Pancreas (tissue), 10 donors: ENCODE measurements at regions not wholly inside any gene's neighbourhood (a gene's known extent, or its start where the extent isn't known, plus 50 kb on each side); places are given as distances from the start of the nearest gene placed in this dataset.
"Not testable (repeated sequence)": the region's sequence is repeated elsewhere in the genome, so short reads cannot be mapped to it uniquely, and the experiment has no call there.

Experiments used
- ATAC-seq, 4 donors: fragments of 200-7000 bp; cut with Tn5 transposase; one replicate each; pipeline versions ENCODE4 v1.8.0 to v1.9.1; 2020; ENCODE audit warnings: mild to moderate bottlenecking in 4 of 4, moderate library complexity in 4 of 4
- DNase-seq, 6 donors: peaks; one replicate each; pipeline ENCODE4 v3.0.0-alpha.2; 2020
- FAIRE-seq: peaks from 2 replicates; lab custom pipeline; 2012; peaks lifted over from hg19 to GRCh38; lab: Jason Lieb, UNC
- H3K27ac ChIP-seq, 4 donors: fragments of 200-600 bp; sonication (generic); 1 replicate in 3 of 4; 2 replicates in 1 of 4; pipeline versions ENCODE4 v1.5.0 to v1.8.0; 2020
- H3K27me3 ChIP-seq, 4 donors: fragments of 200-600 bp; one replicate each; pipeline ENCODE4 v1.8.0; 2021
- H3K36me3 ChIP-seq, 3 donors: fragments of 200-600 bp; sonication (generic) in 1 of 3; one replicate each; pipeline versions ENCODE4 v1.5.0 to v1.8.0; 2020 to 2021
- H3K4me1 ChIP-seq, 3 donors: fragments of 200-600 bp; one replicate each; pipeline ENCODE4 v1.8.0; 2021
- H3K4me3 ChIP-seq, 4 donors: fragments of 200-600 bp; sonication (generic) in 2 of 4; one replicate each; pipeline versions ENCODE4 v1.5.0 to v1.8.0; 2020 to 2021
- H3K9me3 ChIP-seq, 4 donors: fragments of 200-600 bp; one replicate each; pipeline ENCODE4 v1.8.0; 2021
- WGBS, 2 donors: extraction: QIAGEN DNeasy Blood & Tissue Kit; methylation state at CpG; one replicate each; pipeline ENCODE4 v1.1.7; 2013; 5-methylcytosine and 5-hydroxymethylcytosine counted together
- intact Hi-C, 3 donors: fragments of 100-400 bp; cut with DNase I; formaldehyde crosslinking; loops; one replicate each; pipeline versions ENCODE4 v1.11.1 to v1.14.2; 2022
- TF ChIP-seq, protein P1 (sequence below), 4 donors: fragments of 200-600 bp; sonication (generic) in 3 of 4; IDR thresholded peaks; one replicate each; pipeline versions ENCODE4 v1.5.0 to v1.8.0; 2021; ENCODE audit warnings: antibody characterized with exemption in 4 of 4
- donor health status: healthy with polysubstance abuse.
- donor health status: DM: no; HTN: no; CAD: no; lungs with moderate emphysema.
- donor health status: DM: no; HTN: no; CAD: no.
- donor health status: control.
- donor health status: control.
- donor health status: Bipolar disorder and iron deficiency.
- donor health status: DM: yes; HTN: yes; CAD: no.
- donor health status: DM: no; HTN: no; CAD: no.
- donor health status: DM: no; HTN: no; CAD: no.
- donor health status: DM: yes; HTN: yes; CAD: no.

DNA sequence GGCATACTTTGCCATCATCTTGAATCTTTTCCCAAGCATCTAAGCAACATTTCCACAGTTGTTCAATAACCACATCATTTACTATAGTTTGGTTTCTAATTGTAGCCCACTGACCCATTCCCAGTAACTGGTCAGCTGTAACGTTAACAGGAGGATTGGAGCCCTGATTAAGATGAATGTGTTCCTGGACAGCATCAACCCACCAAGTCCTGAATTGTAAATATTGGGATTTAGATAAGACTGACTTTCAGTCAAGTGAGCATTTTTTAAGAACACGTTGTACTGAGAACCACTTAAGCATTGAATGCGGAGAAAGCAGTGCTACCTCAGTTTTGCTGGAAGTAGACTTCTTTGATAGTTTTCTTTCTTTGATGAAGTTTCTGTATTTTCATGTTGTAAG, 53.3 kb upstream of the ARL4D start:
- H3K4me3 ChIP-seq, DNase-seq, H3K36me3 ChIP-seq, FAIRE-seq, H3K27me3 ChIP-seq, H3K9me3 ChIP-seq, H3K4me1 ChIP-seq, H3K27ac ChIP-seq, ATAC-seq, intact Hi-C loops: not testable (repeated sequence)
- 48 to 58% methylated on average over 3 of the region's 3 CpGs for WGBS, 2 donors

DNA sequence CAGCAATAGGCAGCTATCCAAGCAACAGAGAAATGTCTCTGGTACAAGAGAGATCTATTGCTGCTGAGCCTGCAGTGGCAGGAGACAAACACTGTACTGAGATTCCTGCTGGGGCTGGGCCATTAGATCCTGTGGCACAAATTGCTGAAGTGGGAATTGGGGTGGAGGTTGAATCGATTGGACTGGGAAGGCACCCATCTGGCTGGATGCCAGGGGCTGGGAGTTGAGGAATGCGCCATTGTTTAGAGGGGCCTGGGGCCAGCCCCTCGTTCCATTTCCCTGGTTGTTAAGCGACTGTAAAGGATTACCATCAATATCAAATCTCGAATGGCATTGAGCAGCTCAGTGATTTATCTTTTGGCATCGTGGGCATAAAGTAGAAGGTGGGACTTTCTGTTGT, 54.1 kb upstream of the ARL4D start:
- Histone ChIP-seq H3K4me1 (peaks cover 0 to 4% (median 0%) of the 10 kb centered on the region in 3 donors), H3K9me3 (peaks cover 0 to 3% (median 0%) of the 10 kb centered on the region in 4 donors), H3K36me3 (no peaks in the 10 kb centered on the region), H3K27ac (no peak overlapping the region), H3K27me3 (no peaks in the 10 kb centered on the region), H3K4me3 (no peak overlapping the region)
- ATAC-seq: no peak
- TF ChIP-seq, protein P1, sequence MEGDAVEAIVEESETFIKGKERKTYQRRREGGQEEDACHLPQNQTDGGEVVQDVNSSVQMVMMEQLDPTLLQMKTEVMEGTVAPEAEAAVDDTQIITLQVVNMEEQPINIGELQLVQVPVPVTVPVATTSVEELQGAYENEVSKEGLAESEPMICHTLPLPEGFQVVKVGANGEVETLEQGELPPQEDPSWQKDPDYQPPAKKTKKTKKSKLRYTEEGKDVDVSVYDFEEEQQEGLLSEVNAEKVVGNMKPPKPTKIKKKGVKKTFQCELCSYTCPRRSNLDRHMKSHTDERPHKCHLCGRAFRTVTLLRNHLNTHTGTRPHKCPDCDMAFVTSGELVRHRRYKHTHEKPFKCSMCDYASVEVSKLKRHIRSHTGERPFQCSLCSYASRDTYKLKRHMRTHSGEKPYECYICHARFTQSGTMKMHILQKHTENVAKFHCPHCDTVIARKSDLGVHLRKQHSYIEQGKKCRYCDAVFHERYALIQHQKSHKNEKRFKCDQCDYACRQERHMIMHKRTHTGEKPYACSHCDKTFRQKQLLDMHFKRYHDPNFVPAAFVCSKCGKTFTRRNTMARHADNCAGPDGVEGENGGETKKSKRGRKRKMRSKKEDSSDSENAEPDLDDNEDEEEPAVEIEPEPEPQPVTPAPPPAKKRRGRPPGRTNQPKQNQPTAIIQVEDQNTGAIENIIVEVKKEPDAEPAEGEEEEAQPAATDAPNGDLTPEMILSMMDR (IDR thresholded peaks at IDR 0.05): no peak
- 54 to 59% methylated on average over 6 of the region's 6 CpGs for WGBS, 2 donors
- FAIRE-seq: no peak
- intact Hi-C loops: no loop called here
- peak in 1 of 6 donors; percentile 60 for DNase-seq

GRCh38 chr17:43342589-43342890, 56.3 kb upstream of the ARL4D start:
- Histone ChIP-seq H3K27ac (no peak overlapping the region), H3K4me3 (no peak overlapping the region), H3K36me3 (no peaks in the 10 kb centered on the region), H3K27me3 (no peaks in the 10 kb centered on the region), H3K9me3 (no peaks in the 10 kb centered on the region), H3K4me1 (peaks cover 0 to 4% (median 0%) of the 10 kb centered on the region in 3 donors)
- TF ChIP-seq, protein P1 (IDR thresholded peaks at IDR 0.05): no peak
- WGBS, 2 donors: 15 to 16% methylated on average over 5 of the region's 5 CpGs
- ATAC-seq (no peak), FAIRE-seq (no peak), DNase-seq (no peak)
- intact Hi-C loops: no loop called here

- H3K4me1 ChIP-seq: peaks cover 0 to 4% (median 0%) of the 10 kb centered on the region in 3 donors
- intact Hi-C loops: no loop called here
- DNase-seq (no peak), ATAC-seq (no peak), FAIRE-seq (no peak)
- TF ChIP-seq, protein P1 (IDR thresholded peaks at IDR 0.05): no peak
- no peaks in the 10 kb centered on the region for H3K36me3 ChIP-seq
- H3K27me3 ChIP-seq: no peaks in the 10 kb centered on the region
- WGBS, 2 donors: 33 to 44% methylated on average over 7 of the region's 7 CpGs
- no peaks in the 10 kb centered on the region for H3K9me3 ChIP-seq
- no peak overlapping the region for H3K4me3 ChIP-seq
- no peak overlapping the region for H3K27ac ChIP-seq
Measured at GRCh38 chr17:43341715-43342588, 56.8 kb upstream of the ARL4D start.

DNA sequence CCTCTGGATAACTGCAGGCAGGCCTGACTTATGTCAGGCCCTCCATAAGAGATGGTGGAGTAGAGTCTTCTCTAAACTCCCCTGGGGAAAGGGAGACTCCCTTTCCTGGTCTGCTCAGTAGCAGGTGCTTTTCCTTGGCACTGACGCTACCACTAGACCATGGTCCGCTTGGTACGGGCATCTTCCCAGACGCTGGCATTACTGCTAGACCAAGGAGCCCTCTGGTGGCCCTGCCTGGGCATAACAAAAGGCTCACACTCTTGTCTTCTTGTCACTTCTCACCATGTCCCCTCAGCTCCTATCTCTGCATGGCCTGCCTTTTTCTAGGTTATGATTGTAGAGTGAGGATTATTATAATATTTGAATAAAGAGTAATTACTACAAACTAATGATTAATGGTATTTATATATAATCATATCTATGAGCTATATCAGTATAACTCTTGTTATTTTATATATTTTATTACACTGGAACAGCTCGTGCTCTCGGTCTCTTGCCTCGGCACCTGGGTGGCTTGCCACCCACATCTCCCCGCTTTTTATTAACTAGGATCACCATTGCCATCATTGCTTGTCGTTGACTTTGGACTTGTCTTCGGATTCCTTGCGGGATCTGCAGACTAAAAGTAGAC, 59.8 kb upstream of the ARL4D start:
- DNase-seq (peak; percentile 51 to 85 (median 76)), ATAC-seq (peak in 2 of 4 donors; percentile 58 to 59)
- intact Hi-C loops: no loop called here

More for the DNA sequence above, 59.8 kb upstream of the ARL4D start:
- H3K9me3 ChIP-seq: no peaks in the 10 kb centered on the region
- H3K36me3 ChIP-seq: no peaks in the 10 kb centered on the region
- TF ChIP-seq, protein P1 (IDR thresholded peaks at IDR 0.05): peak in 3 of 4 donors; percentile 52 to 61 (median 60)
- H3K27ac ChIP-seq: no peak overlapping the region
- H3K4me1 ChIP-seq: peaks cover 0 to under 1% (median 0%) of the 10 kb centered on the region in 3 donors
- no peaks in the 10 kb centered on the region for H3K27me3 ChIP-seq
- WGBS, 2 donors: 50 to 57% methylated on average over 11 of the region's 11 CpGs
- no peak for FAIRE-seq
- no peak overlapping the region for H3K4me3 ChIP-seq
